Activated CD8-positive, alpha-beta memory T cell treated with anti-CD3 and anti-CD28 coated beads, Interleukin-2, amount 10 ng/mL, durations not matched to agents 7 days and 5 days (primary cell): ENCODE measurements at regions not wholly inside any gene's neighbourhood (a gene's known extent, or its start where the extent isn't known, plus 50 kb on each side); places are given as distances from the start of the nearest gene placed in this dataset.

ENCODE experiments used
- ATAC-seq: fragments of 150-1000 bp; cut with Tn5 transposase; one replicate; pipeline ENCODE4 v1.10.0; 2021; ENCODE audit warnings: moderate library complexity
- CTCF ChIA-PET: fragments of 350-600 bp; sonication (Branson Sonifier 250); formaldehyde crosslinking; loops from one replicate; lab custom pipeline; 2021; ENCODE audit warnings: antibody characterized with exemption; lab: Charles Lee
- DNase-seq: peaks from one replicate; pipeline ENCODE4 v3.0.0-alpha.2; 2020
- H3K27ac Mint-ChIP-seq: one replicate; pipeline ENCODE4 v1.8.0; 2021; ENCODE audit warnings: mild to moderate bottlenecking, mixed read lengths
- H3K27me3 Mint-ChIP-seq: one replicate; pipeline ENCODE4 v1.8.0; 2021; ENCODE audit warnings: mixed read lengths
- H3K36me3 Mint-ChIP-seq: one replicate; pipeline ENCODE4 v1.8.0; 2021; ENCODE audit warnings: mild to moderate bottlenecking, mixed read lengths
- H3K4me1 Mint-ChIP-seq: one replicate; pipeline ENCODE4 v1.8.0; 2021; ENCODE audit warnings: mixed read lengths
- H3K4me3 Mint-ChIP-seq: one replicate; pipeline ENCODE4 v1.8.0; 2021; ENCODE audit warnings: mild to moderate bottlenecking, moderate library complexity, mixed read lengths
- H3K9me3 Mint-ChIP-seq: one replicate; pipeline ENCODE4 v1.8.0; 2022; ENCODE audit warnings: low read depth, mixed read lengths

GRCh38 chrX:149262086-149262485, 243.0 kb downstream of the IDS start:
- Mint-ChIP-seq H3K9me3 (no peaks in the 10 kb centered on the region), H3K4me1 (no peaks in the 10 kb centered on the region), H3K36me3 (no peaks in the 10 kb centered on the region), H3K27ac (no peak overlapping the region), H3K4me3 (no peak overlapping the region), H3K27me3 (peaks cover 2% of the 10 kb centered on the region)
- CTCF ChIA-PET, result no interaction called here
- ATAC-seq (no peak), DNase-seq (no peak)

GRCh38 chrX:149259241-149259640, 245.9 kb downstream of the IDS start:
- no peaks in the 10 kb centered on the region for H3K4me1 Mint-ChIP-seq
- CTCF ChIA-PET, result no interaction called here
- peaks cover 5% of the 10 kb centered on the region for H3K27me3 Mint-ChIP-seq
- no peaks in the 10 kb centered on the region for H3K9me3 Mint-ChIP-seq
- H3K36me3 Mint-ChIP-seq, result no peaks in the 10 kb centered on the region
- DNase-seq (no peak), ATAC-seq (no peak)
- no peak overlapping the region for H3K4me3 Mint-ChIP-seq
- H3K27ac Mint-ChIP-seq, result no peak overlapping the region

- H3K4me1 Mint-ChIP-seq, result no peaks in the 10 kb centered on the region
- H3K36me3 Mint-ChIP-seq, result no peaks in the 10 kb centered on the region
- no peak overlapping the region for H3K27ac Mint-ChIP-seq
- DNase-seq (no peak), ATAC-seq (no peak)
- H3K9me3 Mint-ChIP-seq, result no peaks in the 10 kb centered on the region
- peaks cover 2% of the 10 kb centered on the region for H3K27me3 Mint-ChIP-seq
- CTCF ChIA-PET, result no interaction called here
- H3K4me3 Mint-ChIP-seq, result no peak overlapping the region
Observed at GRCh38 chrX:149255860-149256259, 249.2 kb downstream of the IDS start.

GRCh38 chrX:149248073-149248625, 257.0 kb downstream of the IDS start:
- CTCF ChIA-PET, result no interaction called here
- ATAC-seq, result no peak
- Mint-ChIP-seq H3K4me3 (no peak overlapping the region), H3K27me3 (no peaks in the 10 kb centered on the region), H3K4me1 (no peaks in the 10 kb centered on the region), H3K9me3 (no peaks in the 10 kb centered on the region), H3K27ac (no peak overlapping the region), H3K36me3 (no peaks in the 10 kb centered on the region)
- no peak for DNase-seq

- Mint-ChIP-seq H3K27ac (no peak overlapping the region), H3K4me3 (no peak overlapping the region), H3K4me1 (no peaks in the 10 kb centered on the region), H3K9me3 (peaks cover 3% of the 10 kb centered on the region), H3K36me3 (no peaks in the 10 kb centered on the region), H3K27me3 (no peaks in the 10 kb centered on the region)
- CTCF ChIA-PET, result no interaction called here
- no peak for DNase-seq
- no peak for ATAC-seq
Observed at GRCh38 chrX:149230689-149231088, 274.4 kb downstream of the IDS start.

- H3K4me1 Mint-ChIP-seq, result no peaks in the 10 kb centered on the region
- CTCF ChIA-PET, result no interaction called here
- no peak overlapping the region for H3K27ac Mint-ChIP-seq
- H3K36me3 Mint-ChIP-seq, result no peaks in the 10 kb centered on the region
- no peaks in the 10 kb centered on the region for H3K27me3 Mint-ChIP-seq
- ATAC-seq, result no peak
- H3K9me3 Mint-ChIP-seq, result peaks cover 3% of the 10 kb centered on the region
- DNase-seq, result no peak
- H3K4me3 Mint-ChIP-seq, result no peak overlapping the region
Observed at GRCh38 chrX:149223854-149224253, 281.3 kb downstream of the IDS start.

- no peaks in the 10 kb centered on the region for H3K9me3 Mint-ChIP-seq
- no peak for ATAC-seq
Observed at GRCh38 chrX:149222040-149222439, 283.1 kb downstream of the IDS start.

GRCh38 chrX:149221230-149221629, 283.9 kb downstream of the IDS start:
- DNase-seq (no peak), ATAC-seq (no peak)
- Mint-ChIP-seq H3K27ac (no peak overlapping the region), H3K36me3 (no peaks in the 10 kb centered on the region), H3K9me3 (no peaks in the 10 kb centered on the region), H3K27me3 (no peaks in the 10 kb centered on the region), H3K4me3 (no peak overlapping the region), H3K4me1 (no peaks in the 10 kb centered on the region)
- CTCF ChIA-PET, result no interaction called here

More at GRCh38 chrX:149222040-149222439, 283.1 kb downstream of the IDS start:
- no peaks in the 10 kb centered on the region for H3K4me1 Mint-ChIP-seq
- H3K27ac Mint-ChIP-seq, result no peak overlapping the region
- no peak overlapping the region for H3K4me3 Mint-ChIP-seq
- DNase-seq, result no peak
- no peaks in the 10 kb centered on the region for H3K27me3 Mint-ChIP-seq
- no peaks in the 10 kb centered on the region for H3K36me3 Mint-ChIP-seq
- CTCF ChIA-PET, result no interaction called here

GRCh38 chrX:149213264-149213663, 291.8 kb downstream of the IDS start:
- Mint-ChIP-seq H3K27ac (no peak overlapping the region), H3K4me3 (no peak overlapping the region)
- CTCF ChIA-PET, result no interaction called here

GRCh38 chrX:149208307-149208706, 296.8 kb downstream of the IDS start:
- no peaks in the 10 kb centered on the region for H3K27me3 Mint-ChIP-seq
- H3K4me1 Mint-ChIP-seq, result no peaks in the 10 kb centered on the region
- DNase-seq (no peak), ATAC-seq (no peak)
- no peaks in the 10 kb centered on the region for H3K9me3 Mint-ChIP-seq
- no peak overlapping the region for H3K4me3 Mint-ChIP-seq
- H3K36me3 Mint-ChIP-seq, result no peaks in the 10 kb centered on the region
- CTCF ChIA-PET, result no interaction called here
- no peak overlapping the region for H3K27ac Mint-ChIP-seq

More at GRCh38 chrX:149213264-149213663, 291.8 kb downstream of the IDS start:
- Mint-ChIP-seq H3K4me1 (no peaks in the 10 kb centered on the region), H3K9me3 (no peaks in the 10 kb centered on the region), H3K36me3 (no peaks in the 10 kb centered on the region), H3K27me3 (no peaks in the 10 kb centered on the region)
- DNase-seq, result no peak
- no peak for ATAC-seq

GRCh38 chrX:149207518-149207917, 297.6 kb downstream of the IDS start:
- Mint-ChIP-seq H3K4me1 (no peaks in the 10 kb centered on the region), H3K27me3 (no peaks in the 10 kb centered on the region), H3K4me3 (no peak overlapping the region), H3K27ac (no peak overlapping the region), H3K9me3 (no peaks in the 10 kb centered on the region), H3K36me3 (no peaks in the 10 kb centered on the region)
- DNase-seq (no peak), ATAC-seq (no peak)
- CTCF ChIA-PET, result no interaction called here

- Mint-ChIP-seq H3K36me3 (no peaks in the 10 kb centered on the region), H3K4me1 (no peaks in the 10 kb centered on the region), H3K4me3 (no peak overlapping the region), H3K27me3 (no peaks in the 10 kb centered on the region), H3K27ac (no peak overlapping the region), H3K9me3 (no peaks in the 10 kb centered on the region)
- DNase-seq, result no peak
- CTCF ChIA-PET, result no interaction called here
- ATAC-seq, result no peak
Observed at GRCh38 chrX:149205937-149206336, 299.2 kb downstream of the IDS start.

GRCh38 chrX:149205081-149205480, 300.0 kb downstream of the IDS start:
- Mint-ChIP-seq H3K4me3 (no peak overlapping the region), H3K4me1 (no peaks in the 10 kb centered on the region), H3K27me3 (no peaks in the 10 kb centered on the region), H3K9me3 (no peaks in the 10 kb centered on the region), H3K27ac (no peak overlapping the region), H3K36me3 (no peaks in the 10 kb centered on the region)
- ATAC-seq (no peak), DNase-seq (no peak)
- CTCF ChIA-PET, result no interaction called here

- no peaks in the 10 kb centered on the region for H3K36me3 Mint-ChIP-seq
- no peak overlapping the region for H3K27ac Mint-ChIP-seq
- no peaks in the 10 kb centered on the region for H3K27me3 Mint-ChIP-seq
- H3K4me3 Mint-ChIP-seq, result no peak overlapping the region
- CTCF ChIA-PET, result no interaction called here
- no peaks in the 10 kb centered on the region for H3K9me3 Mint-ChIP-seq
- DNase-seq (no peak), ATAC-seq (no peak)
- H3K4me1 Mint-ChIP-seq, result no peaks in the 10 kb centered on the region
Observed at GRCh38 chrX:149199734-149200133, 305.4 kb downstream of the IDS start.
